GM12873 (cell line): ENCODE measurements at regions not wholly inside any gene's neighbourhood (a gene's known extent, or its start where the extent isn't known, plus 50 kb on each side); places are given as distances from the start of the nearest gene placed in this dataset.

Source experiments
- CTCF ChIP-seq: IDR thresholded peaks from 2 replicates; pipeline ENCODE4 v1.5.1; 2012; ENCODE audit warnings: low read depth, mild to moderate bottlenecking, moderate library complexity, low read length, control low read depth; ENCODE audit not compliant: insufficient read depth; ENCODE audit errors: missing control alignments

GRCh38 chr15:87419344-87419743 lies 837.2 kb downstream of the NTRK3 start:
- TF ChIP-seq CTCF = no peak

GRCh38 chr15:87416591-87417257 lies 839.8 kb downstream of the NTRK3 start:
- no peak for TF ChIP-seq CTCF

- no peak for TF ChIP-seq CTCF
These were observed 847.6 kb downstream of the NTRK3 start for GRCh38 chr15:87408902-87409301.

- no peak for TF ChIP-seq CTCF
These were observed 852.6 kb downstream of the NTRK3 start for GRCh38 chr15:87403973-87404372.

GRCh38 chr15:87401973-87402372 lies 854.6 kb downstream of the NTRK3 start:
- no peak for TF ChIP-seq CTCF

GRCh38 chr15:87394676-87395075 lies 861.9 kb downstream of the NTRK3 start:
- TF ChIP-seq CTCF = no peak

- TF ChIP-seq CTCF = no peak
These were observed 868.8 kb downstream of the NTRK3 start for GRCh38 chr15:87387766-87388165.
